ENCODE measurements at regions not wholly inside any gene's neighbourhood (a gene's known extent, or its start where the extent isn't known, plus 50 kb on each side); places are given as distances from the start of the nearest gene placed in this dataset.

DNA sequence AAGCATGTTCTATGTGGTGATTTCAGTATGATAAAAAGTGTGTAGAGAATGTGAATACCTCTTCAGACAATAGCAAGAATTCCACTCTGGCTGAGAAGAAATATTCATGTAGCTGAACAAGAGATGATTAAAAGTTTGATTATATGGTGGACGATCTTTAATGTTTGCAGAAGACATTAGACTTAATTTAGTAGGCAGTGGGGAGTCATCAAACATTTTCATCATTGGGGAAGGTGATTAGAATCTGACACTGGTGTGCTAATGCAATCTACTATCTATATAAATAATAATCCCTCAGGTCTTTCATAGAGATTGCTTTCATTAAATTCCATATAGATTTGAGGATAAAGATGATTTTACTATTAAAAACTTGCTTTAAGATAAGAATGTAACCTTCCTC lies 761.0 kb downstream of the SOCS6 start:
- TF ChIP-seq POLR2A (IDR thresholded peaks at IDR 0.05; ENCODE audit: low read depth, low read length) (no peak), TAF1 (IDR thresholded peaks at IDR 0.05; ENCODE audit: low read depth, low read length) (no peak), POLR2AphosphoS5 (IDR thresholded peaks at IDR 0.05; ENCODE audit: low read depth, low read length) (no peak), POU2F2 (IDR thresholded peaks at IDR 0.05; ENCODE audit: low read depth, low read length) (no peak)

Data from GM12891 (cell line).